ENCODE measurements at regions not wholly inside any gene's neighbourhood (a gene's known extent, or its start where the extent isn't known, plus 50 kb on each side); places are given as distances from the start of the nearest gene placed in this dataset.

GRCh38 chr1:4045397-4046010 lies 145.4 kb upstream of the C1orf174 start:
- TF ChIP-seq TARDBP (IDR thresholded peaks at IDR 0.05) (no peak), NFRKB (IDR thresholded peaks at IDR 0.05) (no peak), ZNF384 (IDR thresholded peaks at IDR 0.05) (no peak), FOXK2 (IDR thresholded peaks at IDR 0.05) (no peak), FOXM1 (IDR thresholded peaks at IDR 0.05; ENCODE audit: borderline replicate concordance) (no peak), CTBP1 (IDR thresholded peaks at IDR 0.05; ENCODE audit: borderline replicate concordance) (no peak)
- ChIA-PET CTCF (no interaction called here), POLR2A (interaction anchor here (1.1 kb wide), 1 partner anchor 25 kb away, joined by 3 read pairs; no protein-coding TSS in a partner anchor)
- no peak for DNase-seq (ENCODE audit: extremely low spot score)

- ChIA-PET POLR2A (interaction anchor here (1.6 kb wide), 1 partner anchor 15 kb away, joined by 4 read pairs; no protein-coding TSS in a partner anchor), CTCF (no interaction called here)
- no peak for DNase-seq (ENCODE audit: extremely low spot score)
- TF ChIP-seq FOXA1 (IDR thresholded peaks at IDR 0.05) (no peak), HDGF (IDR thresholded peaks at IDR 0.05; ENCODE audit: borderline replicate concordance) (no peak), LEF1 (IDR thresholded peaks at IDR 0.05; ENCODE audit: borderline replicate concordance) (no peak), NFRKB (IDR thresholded peaks at IDR 0.05) (no peak), PKNOX1 (IDR thresholded peaks at IDR 0.05) (no peak), SUZ12 (IDR thresholded peaks at IDR 0.05) (no peak), SP1 (IDR thresholded peaks at IDR 0.05) (no peak), L3MBTL2 (conservative IDR thresholded peaks at IDR 0.05) (no peak), ARNT (IDR thresholded peaks at IDR 0.05) (no peak), FOXK2 (IDR thresholded peaks at IDR 0.05) (no peak), ZNF384 (IDR thresholded peaks at IDR 0.05) (no peak), TARDBP (IDR thresholded peaks at IDR 0.05) (no peak), FOXM1 (IDR thresholded peaks at IDR 0.05; ENCODE audit: borderline replicate concordance) (no peak), CTBP1 (IDR thresholded peaks at IDR 0.05; ENCODE audit: borderline replicate concordance) (no peak), BHLHE40 (IDR thresholded peaks at IDR 0.05; ENCODE audit: borderline replicate concordance) (no peak), ELF4 (IDR thresholded peaks at IDR 0.05) (no peak)
Observed at GRCh38 chr1:4046836-4047461, 146.9 kb upstream of the C1orf174 start.

GRCh38 chr1:4047666-4048065 lies 147.6 kb upstream of the C1orf174 start:
- no peak for TF ChIP-seq ARNT (IDR thresholded peaks at IDR 0.05)
- no peak for TF ChIP-seq SUZ12 (IDR thresholded peaks at IDR 0.05)
- no peak for TF ChIP-seq BHLHE40 (IDR thresholded peaks at IDR 0.05; ENCODE audit: borderline replicate concordance)
- no peak for TF ChIP-seq ELF4 (IDR thresholded peaks at IDR 0.05)
- no peak for TF ChIP-seq HDGF (IDR thresholded peaks at IDR 0.05; ENCODE audit: borderline replicate concordance)
- no peak for TF ChIP-seq TARDBP (IDR thresholded peaks at IDR 0.05)
- no peak for TF ChIP-seq SP1 (IDR thresholded peaks at IDR 0.05)
- no peak for TF ChIP-seq CTBP1 (IDR thresholded peaks at IDR 0.05; ENCODE audit: borderline replicate concordance)
- TF ChIP-seq FOXM1 (IDR thresholded peaks at IDR 0.05; ENCODE audit: borderline replicate concordance): no peak
- TF ChIP-seq LEF1 (IDR thresholded peaks at IDR 0.05; ENCODE audit: borderline replicate concordance): no peak
- no peak for TF ChIP-seq PKNOX1 (IDR thresholded peaks at IDR 0.05)
- TF ChIP-seq FOXK2 (IDR thresholded peaks at IDR 0.05): no peak
- TF ChIP-seq ZNF384 (IDR thresholded peaks at IDR 0.05): no peak
- TF ChIP-seq NFRKB (IDR thresholded peaks at IDR 0.05): no peak
- no peak for TF ChIP-seq L3MBTL2 (conservative IDR thresholded peaks at IDR 0.05)
- no peak for TF ChIP-seq FOXA1 (IDR thresholded peaks at IDR 0.05)
- DNase-seq (ENCODE audit: extremely low spot score): no peak
- ChIA-PET CTCF (no interaction called here), POLR2A (interaction anchor here (1.6 kb wide), 1 partner anchor 14 kb away, joined by 4 read pairs; no protein-coding TSS in a partner anchor)

- ChIA-PET POLR2A (interaction anchor here (1.6 kb wide), 1 partner anchor 14 kb away, joined by 4 read pairs; no protein-coding TSS in a partner anchor), CTCF (no interaction called here)
- DNase-seq (ENCODE audit: extremely low spot score): no peak
- TF ChIP-seq BHLHE40 (IDR thresholded peaks at IDR 0.05; ENCODE audit: borderline replicate concordance) (no peak), ELF4 (IDR thresholded peaks at IDR 0.05) (no peak), PKNOX1 (IDR thresholded peaks at IDR 0.05) (no peak), TARDBP (IDR thresholded peaks at IDR 0.05) (no peak), ZNF384 (IDR thresholded peaks at IDR 0.05) (no peak), L3MBTL2 (conservative IDR thresholded peaks at IDR 0.05) (no peak)
Observed at GRCh38 chr1:4048076-4048475, 148.0 kb upstream of the C1orf174 start.

GRCh38 chr1:4048921-4049320 lies 148.8 kb upstream of the C1orf174 start:
- CTCF ChIA-PET: no interaction called here

GRCh38 chr1:4050998-4051397 lies 150.9 kb upstream of the C1orf174 start:
- no peak for DNase-seq (ENCODE audit: extremely low spot score)
- ChIA-PET CTCF (no interaction called here), POLR2A (no interaction called here)
- TF ChIP-seq FOXM1 (IDR thresholded peaks at IDR 0.05; ENCODE audit: borderline replicate concordance): no peak
- TF ChIP-seq ELF4 (IDR thresholded peaks at IDR 0.05): no peak
- TF ChIP-seq LEF1 (IDR thresholded peaks at IDR 0.05; ENCODE audit: borderline replicate concordance): no peak
- TF ChIP-seq L3MBTL2 (conservative IDR thresholded peaks at IDR 0.05): no peak
- TF ChIP-seq CTBP1 (IDR thresholded peaks at IDR 0.05; ENCODE audit: borderline replicate concordance): no peak
- TF ChIP-seq HDGF (IDR thresholded peaks at IDR 0.05; ENCODE audit: borderline replicate concordance): no peak
- TF ChIP-seq PKNOX1 (IDR thresholded peaks at IDR 0.05): no peak
- no peak for TF ChIP-seq TARDBP (IDR thresholded peaks at IDR 0.05)
- no peak for TF ChIP-seq FOXA1 (IDR thresholded peaks at IDR 0.05)
- no peak for TF ChIP-seq BHLHE40 (IDR thresholded peaks at IDR 0.05; ENCODE audit: borderline replicate concordance)
- TF ChIP-seq FOXK2 (IDR thresholded peaks at IDR 0.05): no peak
- TF ChIP-seq ZNF384 (IDR thresholded peaks at IDR 0.05): no peak
- no peak for TF ChIP-seq ARNT (IDR thresholded peaks at IDR 0.05)
- TF ChIP-seq NFRKB (IDR thresholded peaks at IDR 0.05): no peak
- no peak for TF ChIP-seq SUZ12 (IDR thresholded peaks at IDR 0.05)
- no peak for TF ChIP-seq SP1 (IDR thresholded peaks at IDR 0.05)

More at GRCh38 chr1:4048921-4049320, 148.8 kb upstream of the C1orf174 start:
- POLR2A ChIA-PET: no interaction called here
- TF ChIP-seq SUZ12 (IDR thresholded peaks at IDR 0.05) (no peak), LEF1 (IDR thresholded peaks at IDR 0.05; ENCODE audit: borderline replicate concordance) (no peak), SP1 (IDR thresholded peaks at IDR 0.05) (no peak), NFRKB (IDR thresholded peaks at IDR 0.05) (no peak), HDGF (IDR thresholded peaks at IDR 0.05; ENCODE audit: borderline replicate concordance) (no peak), ARNT (IDR thresholded peaks at IDR 0.05) (no peak), FOXA1 (IDR thresholded peaks at IDR 0.05) (no peak), ELF4 (IDR thresholded peaks at IDR 0.05) (no peak), BHLHE40 (IDR thresholded peaks at IDR 0.05; ENCODE audit: borderline replicate concordance) (no peak)
- no peak for DNase-seq (ENCODE audit: extremely low spot score)
